ENCODE measurements at regions not wholly inside any gene's neighbourhood (a gene's known extent, or its start where the extent isn't known, plus 50 kb on each side); places are given as distances from the start of the nearest gene placed in this dataset.

- no peak overlapping the region for H2AK5ac ChIP-seq (ENCODE audit: low read depth, low read length)
- DNase-seq, result no peak
- H3K56ac ChIP-seq (ENCODE audit: extremely low read depth, insufficient read depth, low read length), result no peak overlapping the region
- no peak overlapping the region for H3K9ac ChIP-seq (ENCODE audit: low read depth, low read length)
- H3K4me1 ChIP-seq (ENCODE audit: control insufficient read depth, insufficient read depth, low read length), result no peaks in the 10 kb centered on the region
- no peak overlapping the region for H2AFZ ChIP-seq (replicated peaks; ENCODE audit: low read length, poor library complexity)
- H3K9me1 ChIP-seq (ENCODE audit: insufficient read depth, low read length), result no peaks in the 10 kb centered on the region
- no peaks in the 10 kb centered on the region for H3K27me3 ChIP-seq (ENCODE audit: control insufficient read depth, insufficient read depth, low read length)
- H2BK15ac ChIP-seq (ENCODE audit: low read depth, low read length), result no peak overlapping the region
- no peak overlapping the region for H4K5ac ChIP-seq (ENCODE audit: low read depth, low read length)
- H3K79me1 ChIP-seq (ENCODE audit: low read depth in 1 of 2, low read length in 2 of 2), result no peaks in the 10 kb centered on the region
- no peak overlapping the region for H3K23ac ChIP-seq (ENCODE audit: low read depth, low read length)
- no CpG with 5 or more reads among the region's 2 CpGs for WGBS, 2 experiments (ENCODE audit: extremely low coverage in 2 of 2, insufficient read length in 1 of 2)
- POLR2A ChIA-PET (ENCODE audit: unreplicated experiment), result no interaction called here
- H4K20me1 ChIP-seq (ENCODE audit: insufficient read depth, low read length), result no peaks in the 10 kb centered on the region
- dilution Hi-C loops (cut with HindIII; ENCODE audit: low sequenced_read_pairs, unreplicated experiment) (no loop called here), intact Hi-C loops (cut with micrococcal nuclease) (no loop called here), in situ Hi-C loops (cut with MboI; ENCODE audit: low sequenced_read_pairs) (no loop called here)
- no peak overlapping the region for H3K4ac ChIP-seq (ENCODE audit: low read depth, low read length)
- no peak for ATAC-seq (ENCODE audit: low read depth)
- BruUV-seq (replicated peaks), result no TSS peak
- H4K8ac ChIP-seq (ENCODE audit: low read depth in 2 of 2, low read length in 2 of 2), result no peak overlapping the region
- CTCF ChIA-PET, result interaction anchor here (1.1 kb wide), 1 partner anchor 27 kb away, joined by 3 read pairs; no protein-coding TSS in a partner anchor
- no peaks in the 10 kb centered on the region for H3K9me3 ChIP-seq (ENCODE audit: control insufficient read depth, insufficient read depth, low read length)
- H2BK5ac ChIP-seq (ENCODE audit: low read depth, low read length, poor library complexity, severe bottlenecking), result no peak overlapping the region
- no peak overlapping the region for H2BK120ac ChIP-seq (ENCODE audit: low read depth, low read length)
- H2AK9ac ChIP-seq (replicated peaks; ENCODE audit: low read depth, low read length, poor library complexity), result no peak overlapping the region
- H3K4me3 ChIP-seq (ENCODE audit: insufficient read depth, low read depth, low read length), result no peak overlapping the region
- H3K27ac ChIP-seq (ENCODE audit: insufficient read depth, low read length), result no peak overlapping the region
- no peak overlapping the region for H2BK20ac ChIP-seq (ENCODE audit: low read depth, low read length)
- TF ChIP-seq BHLHE40 (IDR thresholded peaks at IDR 0.05; ENCODE audit: low read depth, low read length) (no peak), RAD21 (IDR thresholded peaks at IDR 0.05; ENCODE audit: low read length) (no peak), MAZ (IDR thresholded peaks at IDR 0.05; ENCODE audit: borderline replicate concordance, low read depth, low read length) (no peak), CEBPB (IDR thresholded peaks at IDR 0.05; ENCODE audit: low read depth, low read length) (no peak), POLR2A (IDR thresholded peaks at IDR 0.05; ENCODE audit: low read depth, low read length) (no peak), SMC3 (IDR thresholded peaks at IDR 0.05; ENCODE audit: low read depth, low read length) (no peak), MXI1 (IDR thresholded peaks at IDR 0.05; ENCODE audit: borderline replicate concordance, low read depth, low read length) (no peak)
- H4K91ac ChIP-seq (ENCODE audit: insufficient read depth, low read depth, low read length), result no peak overlapping the region
- H3K14ac ChIP-seq (replicated peaks; ENCODE audit: low read depth, low read length), result no peak overlapping the region
- no peaks in the 10 kb centered on the region for H3K36me3 ChIP-seq (ENCODE audit: control insufficient read depth, insufficient read depth, low read length)
- no peak overlapping the region for H3K4me2 ChIP-seq (ENCODE audit: low read depth, low read length)
- H3K18ac ChIP-seq (ENCODE audit: low read depth, low read length), result no peak overlapping the region
These were observed 246.5 kb upstream of the PLSCR5 start for GRCh38 chr3:146851665-146852064.
